LNCAP (cell line): ENCODE measurements at regions not wholly inside any gene's neighbourhood (a gene's known extent, or its start where the extent isn't known, plus 50 kb on each side); places are given as distances from the start of the nearest gene placed in this dataset.

ENCODE experiments used
- TF ChIP-seq, protein P1 (sequence below): fragments of 450-650 bp; IDR thresholded peaks from 2 replicates; pipeline ENCODE4 v1.5.1; 2017; ENCODE audit warnings: mild to moderate bottlenecking

DNA sequence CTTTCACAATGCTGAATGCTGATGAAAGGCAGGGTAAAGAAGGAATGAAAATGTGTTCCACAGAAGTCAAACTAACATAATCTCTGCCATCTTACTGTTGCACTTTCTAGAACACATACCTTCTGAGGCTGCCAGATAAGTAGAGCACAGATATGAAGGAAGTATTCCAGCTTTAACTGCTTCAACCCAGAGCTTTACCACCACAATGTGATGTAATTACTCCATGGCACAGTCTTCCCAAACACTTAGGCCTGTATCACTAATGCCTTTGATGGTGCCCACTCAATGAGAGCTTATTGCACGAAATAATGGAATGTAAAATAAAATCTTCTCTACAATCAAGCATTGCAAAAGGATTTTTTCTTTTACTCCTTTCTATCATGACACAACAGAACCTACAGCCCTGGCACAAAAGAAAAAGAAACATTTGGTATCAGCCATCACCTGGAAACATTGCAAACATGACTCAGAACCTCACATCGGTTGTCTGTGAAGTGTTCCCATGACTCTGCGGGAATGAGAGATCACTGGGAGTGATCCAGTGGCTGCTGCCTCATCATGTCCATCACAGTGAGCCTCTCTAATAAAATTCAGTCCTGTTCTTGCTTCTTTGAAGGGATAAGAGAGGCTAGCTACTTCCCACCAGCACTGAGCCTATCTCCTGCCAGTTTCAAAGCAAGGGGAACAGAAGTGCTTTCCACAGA, 385.8 kb downstream of the EFNA5 start:
- TF ChIP-seq, protein P1, sequence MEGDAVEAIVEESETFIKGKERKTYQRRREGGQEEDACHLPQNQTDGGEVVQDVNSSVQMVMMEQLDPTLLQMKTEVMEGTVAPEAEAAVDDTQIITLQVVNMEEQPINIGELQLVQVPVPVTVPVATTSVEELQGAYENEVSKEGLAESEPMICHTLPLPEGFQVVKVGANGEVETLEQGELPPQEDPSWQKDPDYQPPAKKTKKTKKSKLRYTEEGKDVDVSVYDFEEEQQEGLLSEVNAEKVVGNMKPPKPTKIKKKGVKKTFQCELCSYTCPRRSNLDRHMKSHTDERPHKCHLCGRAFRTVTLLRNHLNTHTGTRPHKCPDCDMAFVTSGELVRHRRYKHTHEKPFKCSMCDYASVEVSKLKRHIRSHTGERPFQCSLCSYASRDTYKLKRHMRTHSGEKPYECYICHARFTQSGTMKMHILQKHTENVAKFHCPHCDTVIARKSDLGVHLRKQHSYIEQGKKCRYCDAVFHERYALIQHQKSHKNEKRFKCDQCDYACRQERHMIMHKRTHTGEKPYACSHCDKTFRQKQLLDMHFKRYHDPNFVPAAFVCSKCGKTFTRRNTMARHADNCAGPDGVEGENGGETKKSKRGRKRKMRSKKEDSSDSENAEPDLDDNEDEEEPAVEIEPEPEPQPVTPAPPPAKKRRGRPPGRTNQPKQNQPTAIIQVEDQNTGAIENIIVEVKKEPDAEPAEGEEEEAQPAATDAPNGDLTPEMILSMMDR = no peak

DNA sequence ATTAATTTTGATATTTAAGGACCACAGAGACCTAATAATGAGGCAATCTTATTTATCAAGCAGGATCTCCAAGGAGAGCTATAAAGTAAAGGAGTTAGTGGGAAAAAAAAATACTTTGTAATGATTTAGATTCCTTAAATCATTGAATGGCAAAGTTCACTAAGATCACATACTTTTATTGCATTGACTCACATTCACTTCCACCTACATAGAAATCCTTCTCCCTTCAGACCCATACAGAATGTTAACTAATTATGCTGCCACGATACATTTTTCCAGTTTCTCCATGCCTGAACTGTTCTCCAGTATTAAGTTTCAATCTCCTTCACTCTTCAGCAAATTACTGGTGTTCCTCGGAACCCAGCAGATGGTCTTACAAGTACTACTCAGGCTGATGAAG, 388.7 kb downstream of the EFNA5 start:
- TF ChIP-seq, protein P1 = no peak

DNA sequence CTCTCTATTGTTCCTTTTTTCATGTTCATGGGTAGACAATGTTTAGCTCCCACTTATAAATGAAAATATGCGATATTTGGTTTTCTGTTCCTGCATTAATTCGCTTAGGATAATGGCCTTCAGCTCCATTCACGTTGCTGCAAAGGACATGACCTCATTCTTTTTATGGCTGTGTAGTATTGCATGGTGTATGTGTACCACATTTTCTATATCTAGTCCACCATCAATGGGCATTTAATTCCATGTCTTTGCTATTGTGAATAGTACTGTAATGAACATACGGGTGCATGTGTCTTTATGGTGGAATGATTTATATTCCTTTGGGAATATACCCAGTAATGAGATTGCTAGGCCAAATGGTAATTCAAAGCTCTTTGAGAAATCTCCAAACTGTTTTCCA, 392.0 kb downstream of the EFNA5 start:
- TF ChIP-seq, protein P1 = no peak

DNA sequence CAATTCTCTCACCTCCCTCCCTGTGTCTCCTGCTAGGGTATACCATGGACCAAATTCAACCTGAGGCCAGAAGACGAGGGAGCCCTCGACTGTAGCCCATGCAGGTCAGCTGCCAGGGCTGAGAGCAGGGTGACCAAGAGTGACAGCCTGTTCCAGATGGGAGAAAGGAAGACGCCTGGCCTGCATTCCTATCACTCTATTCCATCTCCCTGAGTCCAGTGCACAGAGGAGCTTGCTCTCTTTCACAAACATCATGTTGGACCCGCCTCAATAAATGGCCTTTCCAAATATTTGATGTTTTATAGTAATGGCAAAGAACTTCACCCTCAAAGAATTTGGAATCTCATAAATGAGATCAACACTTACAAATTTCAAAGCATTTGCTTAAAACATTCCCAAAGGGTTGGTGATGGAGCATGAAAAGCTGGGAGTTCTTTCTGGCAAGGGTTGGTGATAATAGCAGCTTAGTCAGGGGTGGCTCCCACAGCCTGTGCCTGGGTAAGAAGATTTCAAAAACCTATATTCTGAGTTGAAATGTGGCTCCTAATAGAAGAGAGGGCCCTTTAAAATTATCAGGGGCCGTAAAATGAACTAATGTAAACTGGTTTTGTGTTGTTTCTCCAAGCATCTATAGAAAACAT, 393.1 kb downstream of the EFNA5 start:
- TF ChIP-seq, protein P1 = no peak

DNA sequence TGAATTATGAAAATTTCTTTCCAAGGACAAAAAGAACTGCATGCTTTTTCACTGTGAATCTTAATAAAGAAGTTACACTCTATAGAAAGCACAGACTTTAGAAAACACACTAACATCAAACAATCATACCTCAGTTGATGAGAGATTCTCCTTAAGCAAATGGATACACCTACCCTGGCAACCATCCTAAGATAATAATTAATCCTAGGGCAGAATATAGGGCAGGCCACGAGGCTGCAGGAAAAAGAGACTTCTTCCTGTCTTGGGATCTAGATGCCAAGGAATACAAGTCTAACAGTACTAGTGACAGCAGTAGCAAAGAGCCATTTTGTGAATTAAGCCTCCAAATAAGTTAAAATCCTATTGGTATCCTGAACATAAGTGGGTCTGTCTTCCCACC, 395.4 kb downstream of the EFNA5 start:
- TF ChIP-seq, protein P1 = no peak

DNA sequence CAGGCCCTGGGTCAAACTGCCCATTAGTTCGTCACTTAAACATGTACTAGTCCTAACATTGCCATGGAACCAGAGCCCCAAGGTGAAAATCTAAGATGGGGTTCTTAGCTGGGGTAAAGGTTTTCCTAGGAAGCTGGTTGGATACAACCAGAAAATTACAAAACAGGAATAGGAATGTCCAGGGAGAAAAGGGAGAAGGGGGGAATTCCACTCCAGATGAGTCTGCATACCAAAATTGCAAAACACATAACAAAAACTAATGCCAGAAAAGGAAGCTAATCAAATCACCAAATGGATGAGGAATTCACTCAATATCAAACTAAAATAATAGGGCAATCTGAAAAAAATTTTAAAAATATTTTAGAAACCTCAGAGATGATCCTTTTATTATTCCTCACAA, 396.2 kb downstream of the EFNA5 start:
- TF ChIP-seq, protein P1 = no peak

DNA sequence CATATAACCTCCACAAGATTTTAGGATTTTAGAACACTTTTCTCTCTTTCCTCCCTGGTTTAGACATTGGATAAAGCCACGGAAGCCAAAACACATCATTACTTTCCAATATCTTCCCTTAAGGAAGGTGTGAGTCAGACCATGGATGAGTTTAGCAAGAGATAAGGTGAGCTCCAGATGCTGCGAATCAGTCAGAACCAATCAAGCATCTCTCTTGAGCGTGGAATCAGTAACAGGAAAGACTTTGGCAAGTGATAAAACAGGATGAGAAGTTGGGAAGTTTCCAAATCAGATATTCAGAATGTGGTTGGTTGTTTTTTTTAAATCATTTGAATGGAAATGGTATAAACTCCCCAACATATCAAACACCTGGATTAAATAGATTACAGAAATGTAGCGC, 397.8 kb downstream of the EFNA5 start:
- TF ChIP-seq, protein P1 = no peak
